BE2C (cell line): ENCODE measurements at regions not wholly inside any gene's neighbourhood (a gene's known extent, or its start where the extent isn't known, plus 50 kb on each side); places are given as distances from the start of the nearest gene placed in this dataset.

Experiments
- DNase-seq: peaks from one replicate; pipeline ENCODE4 v3.0.0-alpha.2; 2020
- H3K27me3 ChIP-seq: fragments of 250-450 bp; sonication (Bioruptor Pico); 2 replicates; pipeline ENCODE4 v1.5.1; 2020; ENCODE audit warnings: mild to moderate bottlenecking
- H3K36me3 ChIP-seq: fragments of 250-450 bp; sonication (Bioruptor Pico); 2 replicates; pipeline ENCODE4 v1.5.1; 2020; ENCODE audit warnings: mild to moderate bottlenecking
- H3K4me1 ChIP-seq: fragments of 250-450 bp; sonication (Bioruptor Pico); 2 replicates; pipeline ENCODE4 v1.5.1; 2020
- H3K4me3 ChIP-seq: 2 replicates; pipeline ENCODE4 v1.5.1; 2011; ENCODE audit warnings: low read depth, low read length
- H3K9me3 ChIP-seq: fragments of 250-450 bp; sonication (Bioruptor Pico); 2 replicates; pipeline ENCODE4 v1.5.1; 2020
- TF ChIP-seq, protein P1 (sequence below): IDR thresholded peaks from 2 replicates; pipeline ENCODE4 v1.5.1; 2012; ENCODE audit warnings: mild to moderate bottlenecking, low read depth, low read length

DNA sequence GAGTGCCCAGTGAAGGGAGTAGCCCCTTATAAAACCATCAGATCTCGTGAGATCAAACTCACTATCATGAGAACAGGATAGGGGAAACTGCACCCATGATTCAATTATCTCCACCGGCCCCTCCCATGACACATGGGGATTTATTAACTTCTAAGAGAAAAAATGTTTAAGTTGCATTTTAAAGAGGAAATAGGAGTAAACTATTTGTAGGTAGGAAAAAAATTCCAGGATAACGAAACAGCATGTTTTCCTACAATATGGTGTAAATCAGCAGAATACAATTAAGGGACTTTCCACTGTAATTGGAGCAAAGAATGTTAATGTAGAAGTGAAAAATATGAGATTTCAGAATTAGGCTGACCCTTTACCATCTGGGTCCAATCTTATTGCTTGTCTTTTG lies 63.9 kb downstream of the FBXO5 start:
- Histone ChIP-seq H3K9me3 (no peaks in the 10 kb centered on the region), H3K4me3 (no peak overlapping the region), H3K27me3 (no peaks in the 10 kb centered on the region), H3K36me3 (no peaks in the 10 kb centered on the region), H3K4me1 (no peaks in the 10 kb centered on the region)
- DNase-seq = no peak
- TF ChIP-seq, protein P1, sequence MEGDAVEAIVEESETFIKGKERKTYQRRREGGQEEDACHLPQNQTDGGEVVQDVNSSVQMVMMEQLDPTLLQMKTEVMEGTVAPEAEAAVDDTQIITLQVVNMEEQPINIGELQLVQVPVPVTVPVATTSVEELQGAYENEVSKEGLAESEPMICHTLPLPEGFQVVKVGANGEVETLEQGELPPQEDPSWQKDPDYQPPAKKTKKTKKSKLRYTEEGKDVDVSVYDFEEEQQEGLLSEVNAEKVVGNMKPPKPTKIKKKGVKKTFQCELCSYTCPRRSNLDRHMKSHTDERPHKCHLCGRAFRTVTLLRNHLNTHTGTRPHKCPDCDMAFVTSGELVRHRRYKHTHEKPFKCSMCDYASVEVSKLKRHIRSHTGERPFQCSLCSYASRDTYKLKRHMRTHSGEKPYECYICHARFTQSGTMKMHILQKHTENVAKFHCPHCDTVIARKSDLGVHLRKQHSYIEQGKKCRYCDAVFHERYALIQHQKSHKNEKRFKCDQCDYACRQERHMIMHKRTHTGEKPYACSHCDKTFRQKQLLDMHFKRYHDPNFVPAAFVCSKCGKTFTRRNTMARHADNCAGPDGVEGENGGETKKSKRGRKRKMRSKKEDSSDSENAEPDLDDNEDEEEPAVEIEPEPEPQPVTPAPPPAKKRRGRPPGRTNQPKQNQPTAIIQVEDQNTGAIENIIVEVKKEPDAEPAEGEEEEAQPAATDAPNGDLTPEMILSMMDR = no peak

DNA sequence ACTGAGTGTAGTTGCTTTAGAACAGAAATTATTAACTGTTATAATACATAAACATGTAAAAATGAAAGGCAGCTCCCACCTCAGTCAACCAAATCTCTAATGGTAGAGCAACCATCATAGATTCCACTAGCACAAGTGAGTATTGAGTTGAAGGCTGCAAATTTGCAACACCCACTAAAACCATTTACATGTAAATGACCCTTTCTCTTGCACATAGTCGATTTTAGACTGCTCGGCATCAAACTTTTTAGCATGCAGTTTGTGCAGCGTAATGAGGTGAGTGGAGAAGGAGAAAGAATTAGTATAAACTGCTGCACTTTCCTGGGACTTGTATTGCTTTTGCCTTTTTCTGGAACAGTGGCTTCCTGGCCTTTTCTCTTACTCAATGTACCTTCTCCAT lies 62.8 kb downstream of the FBXO5 start:
- Histone ChIP-seq H3K9me3 (no peaks in the 10 kb centered on the region), H3K27me3 (no peaks in the 10 kb centered on the region), H3K4me3 (no peak overlapping the region), H3K4me1 (no peaks in the 10 kb centered on the region), H3K36me3 (no peaks in the 10 kb centered on the region)
- TF ChIP-seq, protein P1 = no peak
- no peak for DNase-seq
